HG02588 (cell line): ENCODE measurements at regions not wholly inside any gene's neighbourhood (a gene's known extent, or its start where the extent isn't known, plus 50 kb on each side); places are given as distances from the start of the nearest gene placed in this dataset.
"Not testable (repeated sequence)": the region's sequence is repeated elsewhere in the genome, so short reads cannot be mapped to it uniquely, and the experiment has no call there.

Experiments
- ATAC-seq: cut with Tn5 transposase; IDR thresholded peaks from one replicate; pipeline ENCODE4 v1.9.1; 2021; ENCODE audit warnings: mild to moderate bottlenecking, moderate library complexity; ENCODE audit not compliant: unreplicated experiment

GRCh38 chr3:159339131-159339530 is 537.3 kb downstream of the MFSD1 start:
- ATAC-seq: no peak

- ATAC-seq: no peak
Observed at GRCh38 chr3:159340877-159341500, 539.1 kb downstream of the MFSD1 start.

GRCh38 chr3:159346271-159346903 is 544.5 kb downstream of the MFSD1 start:
- ATAC-seq: no peak

- ATAC-seq: no peak
Observed at GRCh38 chr3:159348431-159348830, 546.6 kb downstream of the MFSD1 start.

GRCh38 chr3:159356606-159357005 is 554.8 kb downstream of the MFSD1 start:
- no peak for ATAC-seq

GRCh38 chr3:159364511-159364910 is 562.7 kb downstream of the MFSD1 start:
- ATAC-seq: no peak

- ATAC-seq: no peak
Observed at GRCh38 chr3:159366476-159366875, 564.6 kb downstream of the MFSD1 start.

GRCh38 chr3:159371961-159372360 is 570.1 kb downstream of the MFSD1 start:
- no peak for ATAC-seq

- ATAC-seq: no peak
Observed at GRCh38 chr3:159378396-159379194, 576.7 kb downstream of the MFSD1 start.

- ATAC-seq: no peak
Observed at GRCh38 chr3:159380891-159381290, 579.0 kb downstream of the MFSD1 start.

GRCh38 chr3:159390656-159391212 is 588.9 kb downstream of the MFSD1 start:
- no peak for ATAC-seq

GRCh38 chr3:159397683-159398082 is 591.0 kb upstream of the IL12A start:
- ATAC-seq: not testable (repeated sequence)

GRCh38 chr3:159401069-159401468 is 587.6 kb upstream of the IL12A start:
- no peak for ATAC-seq

- ATAC-seq: not testable (repeated sequence)
Observed at GRCh38 chr3:159409711-159410110, 578.9 kb upstream of the IL12A start.

GRCh38 chr3:159413319-159413718 is 575.3 kb upstream of the IL12A start:
- no peak for ATAC-seq

- no peak for ATAC-seq
Observed at GRCh38 chr3:159416856-159417255, 571.8 kb upstream of the IL12A start.

GRCh38 chr3:159417761-159418160 is 570.9 kb upstream of the IL12A start:
- no peak for ATAC-seq

- ATAC-seq: no peak
Observed at GRCh38 chr3:159418571-159419526, 569.8 kb upstream of the IL12A start.

GRCh38 chr3:159429702-159430101 is 558.9 kb upstream of the IL12A start:
- ATAC-seq: no peak

GRCh38 chr3:159432682-159433340 is 555.8 kb upstream of the IL12A start:
- no peak for ATAC-seq
